HepG2 (cell line): ENCODE measurements at regions not wholly inside any gene's neighbourhood (a gene's known extent, or its start where the extent isn't known, plus 50 kb on each side); places are given as distances from the start of the nearest gene placed in this dataset.
"Not testable (repeated sequence)": the region's sequence is repeated elsewhere in the genome, so short reads cannot be mapped to it uniquely, and the experiment has no call there.

ENCODE experiments used
- ATAC-seq: fragments of 200-7000 bp; cut with Tn5 transposase; 3 replicates; pipeline ENCODE4 v1.9.1; 2020; ENCODE audit warnings: mild to moderate bottlenecking, moderate library complexity
- BruUV-seq: library from RNA; stranded (reverse); fragments of 400-500 nt; replicated peaks from 2 replicates; lab custom pipeline; 2021; lab: Mats Ljungman, UMichigan
- CTCF ChIA-PET: fragments of 300-600 bp; formaldehyde crosslinking; extraction: SDS; loops from one replicate; lab custom pipeline; 2021; ENCODE audit warnings: low total read pairs, inconsistent platforms, low intra/inter-chr PET ratio; lab: Yijun Ruan, JAX
- POLR2A ChIA-PET: fragments of 350-600 bp; sonication (Branson Sonifier 250); formaldehyde crosslinking; loops from one replicate; lab custom pipeline; 2020; ENCODE audit warnings: antibody characterized with exemption, inconsistent platforms; lab: Yijun Ruan, JAX
- DNase-seq: peaks from one replicate; pipeline ENCODE4 v3.0.0-alpha.2; 2015; ENCODE audit warnings: low spot score
- FAIRE-seq: peaks from 3 replicates; lab custom pipeline; 2011; peaks lifted over from hg19 to GRCh38; lab: Jason Lieb, UNC
- H2AFZ ChIP-seq: one replicate; pipeline ENCODE4 v1.6.1; 2011; ENCODE audit warnings: low read length, inconsistent platforms
- H3K27ac ChIP-seq: fragments of 300-600 bp; 3 replicates; pipeline ENCODE4 v1.8.0; 2011; ENCODE audit warnings: mixed run types, mild to moderate bottlenecking, mixed read lengths, low read length, inconsistent platforms; ENCODE audit not compliant: insufficient read depth; ENCODE audit errors: extremely low read length
- H3K27me3 ChIP-seq, 2 experiments: fragments of 200-600 bp in 1 of 2; 2 replicates in 1 of 2; 3 replicates in 1 of 2; pipeline versions ENCODE4 v1.6.0 to v1.8.0; 2011; ENCODE audit warnings: low read length in 2 of 2, mild to moderate bottlenecking in 2 of 2, moderate library complexity in 2 of 2, inconsistent platforms in 1 of 2; ENCODE audit not compliant: insufficient read depth in 2 of 2, control insufficient read depth in 1 of 2
- H3K36me3 ChIP-seq, 2 experiments: fragments of 200-600 bp in 1 of 2; replicated peaks in 1 of 2; 2 replicates in 1 of 2; 3 replicates in 1 of 2; pipeline versions ENCODE4 v1.5.1 to v1.8.0; 2011; ENCODE audit warnings: low read length in 2 of 2, inconsistent platforms in 1 of 2; ENCODE audit not compliant: insufficient read depth in 2 of 2, control insufficient read depth in 1 of 2
- H3K4me1 ChIP-seq: 2 replicates; pipeline ENCODE4 v1.5.1; 2012; ENCODE audit warnings: low read length, inconsistent platforms; ENCODE audit not compliant: insufficient read depth
- H3K4me2 ChIP-seq: 2 replicates; pipeline ENCODE4 v1.6.0; 2011; ENCODE audit warnings: low read depth, low read length, inconsistent platforms
- H3K4me3 ChIP-seq, 3 experiments: fragments of 200-600 bp in 1 of 3; sonication (generic), shearing (Covaris generic) in 1 of 3; replicated peaks in 1 of 3; 2 replicates each; pipeline ENCODE4 v1.5.1; 2011 to 2016; ENCODE audit warnings: low read length in 3 of 3, inconsistent platforms in 2 of 3, low read depth in 2 of 3, mild to moderate bottlenecking in 2 of 3, control low read depth in 1 of 3, mixed read lengths in 1 of 3; ENCODE audit not compliant: insufficient read depth in 1 of 3
- H3K79me2 ChIP-seq: one replicate; pipeline ENCODE4 v1.6.1; 2011; ENCODE audit warnings: low read length, inconsistent platforms; ENCODE audit not compliant: insufficient read depth
- H3K9ac ChIP-seq: 2 replicates; pipeline ENCODE4 v1.6.0; 2011; ENCODE audit warnings: mild to moderate bottlenecking, low read depth, low read length, inconsistent platforms; ENCODE audit not compliant: insufficient read depth
- H3K9me3 ChIP-seq: 2 replicates; pipeline ENCODE4 v1.5.1; 2012; ENCODE audit warnings: mild to moderate bottlenecking, low read length
- H4K20me1 ChIP-seq: 2 replicates; pipeline ENCODE4 v1.6.0; 2011; ENCODE audit warnings: inconsistent platforms, mild to moderate bottlenecking, low read length, moderate library complexity; ENCODE audit not compliant: insufficient read depth
- FOXK1 ChIP-seq: sonication (generic); formaldehyde crosslinking; IDR thresholded peaks from 2 replicates; pipeline ENCODE4 v1.4.0; 2020; ENCODE audit warnings: low read depth, missing genetic modification reagents, borderline replicate concordance
- GTF2F1 ChIP-seq: fragments of 150-350 bp; IDR thresholded peaks from 2 replicates; pipeline ENCODE4 v1.6.1; 2014; ENCODE audit warnings: low read length
- GZF1 ChIP-seq: sonication (generic); formaldehyde crosslinking; IDR thresholded peaks from 2 replicates; pipeline ENCODE4 v1.5.1; 2020; ENCODE audit warnings: mild to moderate bottlenecking, missing genetic modification reagents
- KLF12 ChIP-seq: sonication (generic); formaldehyde crosslinking; IDR thresholded peaks from 2 replicates; pipeline ENCODE4 v1.4.0; 2020; ENCODE audit warnings: missing genetic modification reagents, borderline replicate concordance
- PRMT3 ChIP-seq: sonication (generic); formaldehyde crosslinking; IDR thresholded peaks from 2 replicates; pipeline ENCODE4 v1.8.1; 2022; ENCODE audit warnings: low read depth, mild to moderate bottlenecking, moderate library complexity, missing genetic modification reagents, borderline replicate concordance
- RARA ChIP-seq: IDR thresholded peaks from 2 replicates; pipeline ENCODE4 v1.6.1; 2016; ENCODE audit warnings: missing genetic modification reagents, missing compliant biosample characterization
- SMAD3 ChIP-seq: sonication (generic); formaldehyde crosslinking; IDR thresholded peaks from 2 replicates; pipeline ENCODE4 v1.4.0; 2020; ENCODE audit warnings: missing genetic modification reagents
- SMAD9 ChIP-seq: sonication (generic); formaldehyde crosslinking; IDR thresholded peaks from 2 replicates; pipeline ENCODE4 v1.5.1; 2020; ENCODE audit warnings: mild to moderate bottlenecking, missing genetic modification reagents
- SMC3 ChIP-seq: IDR thresholded peaks from 2 replicates; pipeline ENCODE4 v1.6.1; 2011; ENCODE audit warnings: low read length, improper control_type of control experiment
- SOX13 ChIP-seq, 3 experiments: fragments of 450-650 bp in 1 of 3; sonication (generic) in 1 of 3; formaldehyde crosslinking in 1 of 3; IDR thresholded peaks in 2 of 3; conservative IDR thresholded peaks in 1 of 3; 2 replicates each; pipeline versions ENCODE4 v1.5.0 to v1.6.1; 2016 to 2020; ENCODE audit warnings: antibody characterized with exemption in 1 of 3, mild to moderate bottlenecking in 1 of 3, missing compliant biosample characterization in 1 of 3, missing genetic modification reagents in 1 of 3, moderate library complexity in 1 of 3
- ZKSCAN5 ChIP-seq: sonication (generic); formaldehyde crosslinking; IDR thresholded peaks from 2 replicates; pipeline ENCODE4 v1.5.1; 2020; ENCODE audit warnings: mild to moderate bottlenecking, missing genetic modification reagents
- ZNF225 ChIP-seq: sonication (generic); formaldehyde crosslinking; IDR thresholded peaks from 2 replicates; pipeline ENCODE4 v1.4.0; 2020; ENCODE audit warnings: mild to moderate bottlenecking, missing genetic modification reagents
- ZNF24 ChIP-seq: fragments of 450-650 bp; IDR thresholded peaks from 2 replicates; pipeline ENCODE4 v1.6.1; 2017; ENCODE audit warnings: antibody characterized with exemption, mild to moderate bottlenecking
- ZNF280B ChIP-seq: sonication (generic); formaldehyde crosslinking; IDR thresholded peaks from 2 replicates; pipeline ENCODE4 v1.5.0; 2020; ENCODE audit warnings: missing genetic modification reagents, mild to moderate bottlenecking, borderline replicate concordance
- ZNF333 ChIP-seq: sonication (generic); formaldehyde crosslinking; IDR thresholded peaks from 2 replicates; pipeline ENCODE4 v1.4.0; 2020; ENCODE audit warnings: mild to moderate bottlenecking, missing genetic modification reagents, borderline replicate concordance
- ZSCAN22 ChIP-seq: sonication (generic); formaldehyde crosslinking; IDR thresholded peaks from 2 replicates; pipeline ENCODE4 v1.4.0; 2020; ENCODE audit warnings: mild to moderate bottlenecking, missing genetic modification reagents
- ZSCAN5A ChIP-seq: sonication (generic); formaldehyde crosslinking; IDR thresholded peaks from 2 replicates; pipeline ENCODE4 v1.8.0; 2022; ENCODE audit warnings: mild to moderate bottlenecking, missing genetic modification reagents, borderline replicate concordance
- WGBS: methylation state at CpG from one replicate; pipeline ENCODE4 v1.1.6; 2017; ENCODE audit warnings: low lambda C conversion rate; 5-methylcytosine and 5-hydroxymethylcytosine counted together
- in situ Hi-C: cut with HindIII; loops from 2 replicates; pipeline ENCODE4 v1.10.0; 2017; ENCODE audit warnings: low pct_unique_long_range_greater_than_20kb; ENCODE audit not compliant: extremely low pct_ligation_motif_present
- intact Hi-C: fragments of 100-400 bp; cut with micrococcal nuclease; formaldehyde crosslinking; loops from one replicate; pipeline ENCODE4 v1.10.0; 2022; ENCODE audit not compliant: unreplicated experiment

DNA sequence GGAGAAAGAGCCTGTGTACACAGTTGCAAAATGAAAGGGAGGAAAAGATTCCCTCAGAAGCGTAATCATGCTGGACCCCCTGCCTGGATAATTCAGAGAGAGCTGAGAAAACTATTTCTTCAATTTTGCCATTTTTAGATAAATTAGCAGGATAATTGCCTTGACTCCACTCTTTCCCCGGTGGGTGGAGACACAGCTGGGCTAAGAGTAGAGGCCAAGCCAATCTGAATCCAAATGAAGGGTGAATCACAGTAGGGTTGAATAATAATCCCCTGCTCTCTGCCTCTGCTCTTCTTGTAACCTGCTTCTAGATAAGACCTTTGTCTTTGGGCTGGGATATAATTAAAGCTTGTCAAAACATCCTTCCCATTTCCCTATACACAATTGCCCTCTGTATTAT is 150.1 kb downstream of the CAPZA3 start:
- intact Hi-C loops (no loop called here), in situ Hi-C loops (no loop called here)
- no peak for DNase-seq
- Histone ChIP-seq H3K4me3 (no peak overlapping the region), H3K9me3 (no peaks in the 10 kb centered on the region), H3K9ac (no peak overlapping the region), H3K36me3 (no peaks in the 10 kb centered on the region), H3K4me2 (no peak overlapping the region), H3K79me2 (no peaks in the 10 kb centered on the region), H4K20me1 (no peaks in the 10 kb centered on the region), H3K27ac (no peak overlapping the region), H3K27me3 (no peaks in the 10 kb centered on the region), H2AFZ (no peak overlapping the region), H3K4me1 (no peaks in the 10 kb centered on the region)
- no peak for ATAC-seq
- 35% methylated on average over 2 of the region's 2 CpGs for WGBS
- TF ChIP-seq SMAD9 (CRISPR knock-in tag) (no peak), GZF1 (CRISPR knock-in tag) (no peak), ZSCAN22 (CRISPR knock-in tag) (no peak), ZNF280B (CRISPR knock-in tag) (no peak), PRMT3 (CRISPR knock-in tag) (no peak), SMAD3 (CRISPR knock-in tag) (no peak), KLF12 (CRISPR knock-in tag) (no peak), GTF2F1 (no peak), SMC3 (no peak), SOX13 (IDR thresholded peaks at IDR 0.05) (no peak), SOX13 (CRISPR knock-in tag; conservative IDR thresholded peaks at IDR 0.05 in 1 of 2, IDR thresholded peaks at IDR 0.05 in 1 of 2) (no peak), ZNF225 (no peak), ZNF24 (no peak), ZNF333 (no peak), ZSCAN5A (CRISPR knock-in tag) (no peak), FOXK1 (CRISPR knock-in tag) (no peak), ZKSCAN5 (CRISPR knock-in tag) (no peak), RARA (CRISPR knock-in tag) (no peak)
- CTCF ChIA-PET: no interaction called here
- FAIRE-seq: no peak
- POLR2A ChIA-PET: no interaction called here
- no TSS peak for BruUV-seq

- H3K27me3 ChIP-seq, H3K4me1 ChIP-seq, in situ Hi-C loops, POLR2A ChIA-PET, H3K79me2 ChIP-seq, H3K4me3 ChIP-seq, H3K27ac ChIP-seq, intact Hi-C loops, FAIRE-seq, H3K9ac ChIP-seq, CTCF ChIA-PET, H3K9me3 ChIP-seq, H2AFZ ChIP-seq, DNase-seq, BruUV-seq, H3K36me3 ChIP-seq, ATAC-seq, H3K4me2 ChIP-seq, H4K20me1 ChIP-seq: not testable (repeated sequence)
- 2% methylated on average over 3 of the region's 3 CpGs for WGBS
Observed at GRCh38 chr12:18890621-18891020, 152.7 kb downstream of the CAPZA3 start.
